Hepatocyte (in vitro differentiated cells): ENCODE measurements at regions not wholly inside any gene's neighbourhood (a gene's known extent, or its start where the extent isn't known, plus 50 kb on each side); places are given as distances from the start of the nearest gene placed in this dataset.

Experiments
- CTCF ChIP-seq: fragments of 200-600 bp; sonication (generic); IDR thresholded peaks from 2 replicates; pipeline ENCODE4 v1.5.1; 2016; ENCODE audit warnings: antibody characterized with exemption, mild to moderate bottlenecking; ENCODE audit not compliant: poor library complexity
- EZH2 ChIP-seq: fragments of 200-600 bp; sonication (generic); IDR thresholded peaks from 2 replicates; pipeline ENCODE4 v1.6.1; 2016; ENCODE audit warnings: antibody characterized with exemption, mild to moderate bottlenecking, borderline replicate concordance
- EZH2phosphoT487 ChIP-seq: fragments of 200-600 bp; sonication (generic); IDR thresholded peaks from one replicate; pipeline ENCODE4 v1.6.1; 2018; ENCODE audit warnings: antibody characterized with exemption, mild to moderate bottlenecking, low read depth, moderate library complexity; ENCODE audit not compliant: unreplicated experiment, severe bottlenecking

GRCh38 chr16:86069736-86070298, 170.9 kb downstream of the IRF8 start:
- TF ChIP-seq CTCF (no peak), EZH2 (no peak), EZH2phosphoT487 (no peak)
